ENCODE measurements at regions not wholly inside any gene's neighbourhood (a gene's known extent, or its start where the extent isn't known, plus 50 kb on each side); places are given as distances from the start of the nearest gene placed in this dataset.
"Not testable (repeated sequence)": the region's sequence is repeated elsewhere in the genome, so short reads cannot be mapped to it uniquely, and the experiment has no call there.

GRCh38 chr4:112776535-112776934 is 139.6 kb downstream of the LARP7 start:
- no peak for DNase-seq

GRCh38 chr4:112778520-112778919 is 141.6 kb downstream of the LARP7 start:
- DNase-seq = no peak

- no peak for DNase-seq
Observed at GRCh38 chr4:112793033-112793432, 156.1 kb downstream of the LARP7 start.

GRCh38 chr4:112800001-112800400 is 163.1 kb downstream of the LARP7 start:
- no peak for DNase-seq

- DNase-seq = no peak
Observed at GRCh38 chr4:112801341-112801740, 164.4 kb downstream of the LARP7 start.

GRCh38 chr4:112802780-112803179 is 165.8 kb downstream of the LARP7 start:
- no peak for DNase-seq

- no peak for DNase-seq
Observed at GRCh38 chr4:112807083-112807482, 170.1 kb downstream of the LARP7 start.

GRCh38 chr4:112808001-112808400 is 171.1 kb downstream of the LARP7 start:
- no peak for DNase-seq

GRCh38 chr4:112813790-112814189 is 176.8 kb downstream of the LARP7 start:
- no peak for DNase-seq

- DNase-seq = no peak
Observed at GRCh38 chr4:112817933-112818593, 181.1 kb downstream of the LARP7 start.

GRCh38 chr4:112818594-112818965 is 181.6 kb downstream of the LARP7 start:
- DNase-seq = no peak

GRCh38 chr4:112819729-112820128 is 182.8 kb downstream of the LARP7 start:
- no peak for DNase-seq

- DNase-seq = no peak
Observed at GRCh38 chr4:112823156-112823555, 186.2 kb downstream of the LARP7 start.

- no peak for DNase-seq
Observed at GRCh38 chr4:112823606-112824005, 186.7 kb downstream of the LARP7 start.

- DNase-seq = no peak
Observed at GRCh38 chr4:112830753-112831386, 193.9 kb downstream of the LARP7 start.

- no peak for DNase-seq
Observed at GRCh38 chr4:112832493-112832892, 195.6 kb downstream of the LARP7 start.

- no peak for DNase-seq
Observed at GRCh38 chr4:112836895-112837294, 200.0 kb downstream of the LARP7 start.

GRCh38 chr4:112838015-112838414 is 201.1 kb downstream of the LARP7 start:
- not testable (repeated sequence) for DNase-seq

GRCh38 chr4:112840061-112840460 is 203.1 kb downstream of the LARP7 start:
- DNase-seq = no peak

GRCh38 chr4:112840619-112841018 is 203.7 kb downstream of the LARP7 start:
- no peak for DNase-seq

GRCh38 chr4:112842513-112842912 is 205.6 kb downstream of the LARP7 start:
- no peak for DNase-seq

- DNase-seq = no peak
Observed at GRCh38 chr4:112845386-112845785, 204.1 kb upstream of the ANK2 start.

- no peak for DNase-seq
Observed at GRCh38 chr4:112847045-112847444, 202.4 kb upstream of the ANK2 start.

GRCh38 chr4:112847781-112848180 is 201.7 kb upstream of the ANK2 start:
- DNase-seq = no peak

- DNase-seq = no peak
Observed at GRCh38 chr4:112848911-112849310, 200.5 kb upstream of the ANK2 start.
